ENCODE measurements at regions not wholly inside any gene's neighbourhood (a gene's known extent, or its start where the extent isn't known, plus 50 kb on each side); places are given as distances from the start of the nearest gene placed in this dataset.
"Not testable (repeated sequence)": the region's sequence is repeated elsewhere in the genome, so short reads cannot be mapped to it uniquely, and the experiment has no call there.

DNA sequence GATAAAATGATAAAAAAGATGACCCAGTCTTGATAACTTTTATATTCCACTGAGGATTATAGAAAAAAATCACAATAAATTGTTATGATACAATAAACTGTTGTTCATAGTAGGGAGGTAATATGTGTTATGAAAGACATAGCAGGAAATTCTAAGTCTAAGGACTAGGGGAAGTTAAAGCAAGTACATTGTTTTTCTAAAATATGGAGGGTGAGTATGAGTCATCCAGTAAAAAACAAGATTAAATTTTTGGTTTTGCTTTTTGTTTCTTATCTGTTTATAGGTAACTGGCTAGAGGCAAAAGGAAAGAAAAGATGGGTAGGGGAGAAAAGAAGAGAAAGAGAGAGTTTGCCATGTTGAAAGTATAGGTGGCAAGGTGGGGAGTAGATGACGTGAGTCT, 188.4 kb downstream of the POLR1F start:
- H3K4me3 ChIP-seq, result no peak overlapping the region
- DNase-seq, result no peak
- intact Hi-C loops (cut with micrococcal nuclease), result no loop called here

DNA sequence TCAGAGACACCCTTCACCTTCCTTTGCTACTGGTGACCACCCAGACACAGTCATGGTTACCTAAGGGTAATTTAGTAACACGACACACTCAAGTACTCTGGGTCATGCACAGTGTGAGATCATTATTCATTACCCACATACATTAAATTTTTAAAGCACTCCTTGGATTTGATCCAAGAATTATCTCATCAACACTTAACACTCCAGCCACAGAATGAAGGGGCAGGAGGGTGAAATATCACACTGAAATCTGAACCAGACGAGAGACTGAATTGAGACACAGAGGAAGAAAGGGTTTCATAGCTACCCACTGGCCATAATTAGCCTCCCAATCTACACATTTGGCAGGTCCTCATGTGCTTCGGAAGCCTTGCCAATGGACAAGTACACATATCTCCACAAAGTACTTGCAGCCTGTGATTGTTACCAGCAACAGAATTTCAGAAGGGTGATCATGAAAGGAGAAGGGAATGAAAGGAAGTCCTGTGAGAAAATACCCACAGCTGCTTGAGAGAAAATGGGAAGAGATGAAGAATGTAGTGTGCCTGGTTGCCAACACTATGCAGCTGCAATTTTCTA, 189.3 kb downstream of the POLR1F start:
- DNase-seq, result peak; percentile 20
- H3K27me3 ChIP-seq (ENCODE audit: low read depth), result no peaks in the 10 kb centered on the region
- no peak overlapping the region for H3K4me3 ChIP-seq
- intact Hi-C loops (cut with micrococcal nuclease), result no loop called here
- TF ChIP-seq CTCF (IDR thresholded peaks at IDR 0.05; ENCODE audit: borderline replicate concordance), result no peak
- H3K27ac ChIP-seq (replicated peaks), result peak overlapping the region; percentile 2
- peaks cover 5% of the 10 kb centered on the region for H3K4me1 ChIP-seq
- H3K36me3 ChIP-seq, result no peaks in the 10 kb centered on the region
- peaks cover 3% of the 10 kb centered on the region for H3K9me3 ChIP-seq (replicated peaks)

More for the DNA sequence above, 188.4 kb downstream of the POLR1F start:
- Histone ChIP-seq H3K27me3 (ENCODE audit: low read depth) (no peaks in the 10 kb centered on the region), H3K36me3 (no peaks in the 10 kb centered on the region), H3K4me1 (peaks cover 5% of the 10 kb centered on the region), H3K27ac (replicated peaks) (no peak overlapping the region), H3K9me3 (replicated peaks) (peaks cover 4% of the 10 kb centered on the region)
- no peak for TF ChIP-seq CTCF (IDR thresholded peaks at IDR 0.05; ENCODE audit: borderline replicate concordance)

- H3K27me3 ChIP-seq (ENCODE audit: low read depth); DNase-seq; H3K9me3 ChIP-seq (replicated peaks): not testable (repeated sequence)
Measured at GRCh38 chr7:19517546-19517945, 191.3 kb downstream of the POLR1F start.

DNA sequence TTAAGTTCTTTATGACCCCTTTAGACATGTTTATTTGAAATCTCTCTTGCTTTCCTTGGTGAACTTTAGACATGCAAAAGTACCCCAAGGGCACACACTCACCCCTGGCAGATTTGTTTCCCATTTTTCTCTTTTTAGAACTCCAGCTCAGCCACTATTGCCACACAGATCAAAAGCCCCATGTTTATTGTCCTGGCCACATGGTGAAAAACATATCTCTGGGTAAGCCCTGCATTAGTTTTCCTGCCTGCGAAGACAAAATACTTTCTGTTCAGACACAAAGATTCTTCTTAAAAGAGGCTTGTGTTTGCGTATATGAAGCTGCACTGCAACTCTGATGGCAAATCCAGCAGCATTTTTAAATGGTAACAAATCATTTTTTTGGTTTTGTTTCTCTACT, 200.0 kb downstream of the POLR1F start:
- H3K27me3 ChIP-seq (ENCODE audit: low read depth), result no peaks in the 10 kb centered on the region
- no peaks in the 10 kb centered on the region for H3K4me1 ChIP-seq
- no peaks in the 10 kb centered on the region for H3K36me3 ChIP-seq
- H3K9me3 ChIP-seq (replicated peaks), result no peaks in the 10 kb centered on the region
- intact Hi-C loops (cut with micrococcal nuclease), result no loop called here
- H3K27ac ChIP-seq (replicated peaks), result no peak overlapping the region
- no peak for TF ChIP-seq CTCF (IDR thresholded peaks at IDR 0.05; ENCODE audit: borderline replicate concordance)
- no peak overlapping the region for H3K4me3 ChIP-seq
- DNase-seq, result no peak

More at GRCh38 chr7:19517546-19517945, 191.3 kb downstream of the POLR1F start:
- H3K4me3 ChIP-seq; H3K27ac ChIP-seq (replicated peaks); H3K36me3 ChIP-seq; H3K4me1 ChIP-seq; intact Hi-C loops (cut with micrococcal nuclease): not testable (repeated sequence)

- no peak overlapping the region for H3K4me3 ChIP-seq
- no peaks in the 10 kb centered on the region for H3K27me3 ChIP-seq (ENCODE audit: low read depth)
- no peaks in the 10 kb centered on the region for H3K36me3 ChIP-seq
- no peaks in the 10 kb centered on the region for H3K9me3 ChIP-seq (replicated peaks)
- intact Hi-C loops (cut with micrococcal nuclease), result no loop called here
- no peak for DNase-seq
- no peaks in the 10 kb centered on the region for H3K4me1 ChIP-seq
- no peak overlapping the region for H3K27ac ChIP-seq (replicated peaks)
- no peak for TF ChIP-seq CTCF (IDR thresholded peaks at IDR 0.05; ENCODE audit: borderline replicate concordance)
Measured at GRCh38 chr7:19508124-19508523, 200.7 kb downstream of the POLR1F start.

DNA sequence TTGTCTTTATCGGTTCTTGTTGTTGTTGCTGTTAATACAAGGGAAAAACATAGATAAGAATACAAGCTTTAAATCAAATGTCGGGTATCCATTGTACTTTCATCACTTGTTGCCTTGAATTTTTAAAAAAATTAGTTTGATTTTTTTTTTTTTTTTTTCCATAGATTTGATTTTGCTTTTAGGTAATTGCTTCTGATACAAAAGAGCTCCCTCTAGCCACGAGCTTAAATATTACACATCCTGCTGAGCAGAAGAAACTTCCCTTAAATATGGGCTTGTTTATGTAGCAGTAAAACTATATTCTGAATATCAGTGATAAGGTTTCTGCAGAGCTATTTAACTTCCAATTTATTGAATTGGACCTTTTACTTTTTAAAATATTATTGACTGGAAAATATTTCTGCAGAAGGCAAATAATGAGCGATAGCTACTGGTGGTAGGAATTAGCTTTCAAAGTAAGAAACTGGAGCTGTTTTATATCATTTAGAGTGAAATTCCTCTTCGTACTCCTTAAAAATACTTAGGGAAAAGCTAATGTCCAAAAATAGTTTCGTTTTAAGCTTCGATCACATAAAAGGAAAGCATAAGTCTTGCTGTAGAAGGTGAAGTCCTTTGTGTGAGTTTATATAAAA, 216.9 kb downstream of the POLR1F start:
- Histone ChIP-seq H3K4me1 (no peaks in the 10 kb centered on the region), H3K9me3 (replicated peaks) (peaks cover 11% of the 10 kb centered on the region), H3K27ac (replicated peaks) (no peak overlapping the region), H3K27me3 (ENCODE audit: low read depth) (no peaks in the 10 kb centered on the region), H3K36me3 (no peaks in the 10 kb centered on the region), H3K4me3 (no peak overlapping the region)
- peak; percentile 55 for TF ChIP-seq CTCF (IDR thresholded peaks at IDR 0.05; ENCODE audit: borderline replicate concordance)
- no peak for DNase-seq
- intact Hi-C loops (cut with micrococcal nuclease), result no loop called here
